Smooth muscle cell (in vitro differentiated cells): ENCODE measurements at regions not wholly inside any gene's neighbourhood (a gene's known extent, or its start where the extent isn't known, plus 50 kb on each side); places are given as distances from the start of the nearest gene placed in this dataset.

Experiments used
- DNase-seq: peaks from one replicate; lab custom pipeline; 2025; ENCODE audit not compliant: unreplicated experiment; lab: John Stamatoyannopoulos, UW
- H2AFZ ChIP-seq: fragments of 200-600 bp; sonication (generic); 2 replicates; pipeline ENCODE4 v1.6.0; 2016; ENCODE audit warnings: antibody characterized with exemption, low read depth, mild to moderate bottlenecking
- H3F3A ChIP-seq: fragments of 200-600 bp; sonication (generic); 2 replicates; pipeline ENCODE4 v1.6.0; 2017; ENCODE audit warnings: antibody characterized with exemption, low read depth
- H3K27ac ChIP-seq: fragments of 200-600 bp; sonication (generic); 2 replicates; pipeline ENCODE4 v1.5.1; 2016; ENCODE audit warnings: low read depth, mild to moderate bottlenecking
- H3K27me3 ChIP-seq: fragments of 200-600 bp; sonication (generic); 2 replicates; pipeline ENCODE4 v1.6.1; 2016; ENCODE audit warnings: low read depth, mild to moderate bottlenecking
- H3K36me3 ChIP-seq: fragments of 200-600 bp; sonication (generic); 2 replicates; pipeline ENCODE4 v1.5.1; 2016; ENCODE audit warnings: low read depth
- H3K4me1 ChIP-seq: fragments of 200-600 bp; sonication (generic); 2 replicates; pipeline ENCODE4 v1.5.1; 2016; ENCODE audit warnings: low read depth
- H3K4me2 ChIP-seq: fragments of 200-600 bp; sonication (generic); 2 replicates; pipeline ENCODE4 v1.6.0; 2016; ENCODE audit warnings: mild to moderate bottlenecking
- H3K4me3 ChIP-seq: fragments of 200-600 bp; sonication (generic); 2 replicates; pipeline ENCODE4 v1.5.1; 2016; ENCODE audit warnings: mild to moderate bottlenecking
- H3K79me2 ChIP-seq: fragments of 200-600 bp; sonication (generic); 2 replicates; pipeline ENCODE4 v1.6.0; 2016; ENCODE audit warnings: low read depth, mild to moderate bottlenecking
- H3K9ac ChIP-seq: fragments of 200-600 bp; sonication (generic); 2 replicates; pipeline ENCODE4 v1.6.0; 2016; ENCODE audit warnings: low read depth
- H3K9me3 ChIP-seq: fragments of 200-600 bp; sonication (generic); replicated peaks from 2 replicates; pipeline ENCODE4 v1.5.1; 2016; ENCODE audit warnings: low read depth
- H4K20me1 ChIP-seq: fragments of 200-600 bp; sonication (generic); 2 replicates; pipeline ENCODE4 v1.6.0; 2016; ENCODE audit warnings: low read depth
- WGBS: methylation state at CpG from one replicate; pipeline ENCODE4 v1.1.7; 2016; ENCODE audit warnings: low lambda C conversion rate; 5-methylcytosine and 5-hydroxymethylcytosine counted together
- TF ChIP-seq, protein P1 (sequence below): fragments of 200-600 bp; sonication (generic); IDR thresholded peaks from 2 replicates; pipeline ENCODE4 v1.5.1; 2017; ENCODE audit warnings: borderline replicate concordance, mild to moderate bottlenecking, antibody characterized with exemption; ENCODE audit not compliant: insufficient read depth, poor library complexity, severe bottlenecking

DNA sequence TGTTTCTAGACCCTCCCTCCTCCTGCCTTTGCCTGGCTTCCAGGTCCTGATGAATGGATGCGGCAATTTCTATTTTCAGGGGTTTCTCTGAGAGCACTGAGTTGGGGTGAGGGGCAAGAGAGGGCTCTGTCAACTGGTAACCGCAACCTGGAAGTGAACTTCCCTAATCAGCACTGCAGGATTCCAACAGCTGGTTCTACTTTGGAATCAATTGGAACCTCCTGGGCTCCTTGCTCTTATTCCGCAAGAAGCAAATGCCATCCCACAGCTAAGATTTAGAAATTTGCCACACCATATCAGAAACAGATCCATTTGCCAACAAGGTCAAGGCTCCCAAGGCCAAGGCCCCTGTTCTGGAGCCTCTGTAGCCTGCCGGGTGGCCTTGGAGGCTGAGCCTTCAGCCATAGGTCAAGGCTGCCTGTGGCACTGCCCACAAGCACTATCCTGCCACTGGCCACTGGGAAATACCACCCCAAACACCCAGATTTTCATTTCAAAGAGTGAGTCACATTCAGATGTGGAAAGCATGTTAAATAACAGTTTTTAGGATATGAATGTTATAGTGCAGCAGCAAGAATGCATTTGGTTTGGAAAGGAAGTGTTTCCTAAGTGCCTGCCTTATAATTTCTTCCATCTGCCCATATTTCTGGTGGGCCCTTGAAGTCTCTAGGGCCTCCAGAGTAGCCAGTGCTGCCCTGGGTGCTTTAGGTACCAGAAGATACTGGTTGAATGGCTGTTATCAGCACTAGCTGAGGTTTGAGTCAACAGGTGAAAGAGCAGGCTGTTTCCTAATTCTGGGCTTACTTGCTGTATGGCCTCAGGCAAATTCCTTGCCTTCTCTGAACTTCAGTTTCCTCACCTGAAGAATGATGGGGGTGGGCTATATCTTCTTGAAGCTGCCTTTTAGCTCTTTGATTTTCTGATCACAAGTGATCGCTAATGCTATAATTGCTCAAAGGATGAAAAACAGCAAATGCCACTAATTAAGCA is 56.3 kb upstream of the JUN start:
- H3K9ac ChIP-seq = no peak overlapping the region
- H3K27ac ChIP-seq = no peak overlapping the region
- no peaks in the 10 kb centered on the region for H3F3A ChIP-seq
- no peaks in the 10 kb centered on the region for H3K27me3 ChIP-seq
- no peaks in the 10 kb centered on the region for H3K9me3 ChIP-seq
- no peak for DNase-seq
- H3K36me3 ChIP-seq = no peaks in the 10 kb centered on the region
- no peaks in the 10 kb centered on the region for H3K79me2 ChIP-seq
- H4K20me1 ChIP-seq = no peaks in the 10 kb centered on the region
- no peak overlapping the region for H3K4me2 ChIP-seq
- TF ChIP-seq, protein P1, sequence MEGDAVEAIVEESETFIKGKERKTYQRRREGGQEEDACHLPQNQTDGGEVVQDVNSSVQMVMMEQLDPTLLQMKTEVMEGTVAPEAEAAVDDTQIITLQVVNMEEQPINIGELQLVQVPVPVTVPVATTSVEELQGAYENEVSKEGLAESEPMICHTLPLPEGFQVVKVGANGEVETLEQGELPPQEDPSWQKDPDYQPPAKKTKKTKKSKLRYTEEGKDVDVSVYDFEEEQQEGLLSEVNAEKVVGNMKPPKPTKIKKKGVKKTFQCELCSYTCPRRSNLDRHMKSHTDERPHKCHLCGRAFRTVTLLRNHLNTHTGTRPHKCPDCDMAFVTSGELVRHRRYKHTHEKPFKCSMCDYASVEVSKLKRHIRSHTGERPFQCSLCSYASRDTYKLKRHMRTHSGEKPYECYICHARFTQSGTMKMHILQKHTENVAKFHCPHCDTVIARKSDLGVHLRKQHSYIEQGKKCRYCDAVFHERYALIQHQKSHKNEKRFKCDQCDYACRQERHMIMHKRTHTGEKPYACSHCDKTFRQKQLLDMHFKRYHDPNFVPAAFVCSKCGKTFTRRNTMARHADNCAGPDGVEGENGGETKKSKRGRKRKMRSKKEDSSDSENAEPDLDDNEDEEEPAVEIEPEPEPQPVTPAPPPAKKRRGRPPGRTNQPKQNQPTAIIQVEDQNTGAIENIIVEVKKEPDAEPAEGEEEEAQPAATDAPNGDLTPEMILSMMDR = no peak
- no peak overlapping the region for H2AFZ ChIP-seq
- no peaks in the 10 kb centered on the region for H3K4me1 ChIP-seq
- H3K4me3 ChIP-seq = no peak overlapping the region
- 93% methylated on average over 5 of the region's 5 CpGs for WGBS

DNA sequence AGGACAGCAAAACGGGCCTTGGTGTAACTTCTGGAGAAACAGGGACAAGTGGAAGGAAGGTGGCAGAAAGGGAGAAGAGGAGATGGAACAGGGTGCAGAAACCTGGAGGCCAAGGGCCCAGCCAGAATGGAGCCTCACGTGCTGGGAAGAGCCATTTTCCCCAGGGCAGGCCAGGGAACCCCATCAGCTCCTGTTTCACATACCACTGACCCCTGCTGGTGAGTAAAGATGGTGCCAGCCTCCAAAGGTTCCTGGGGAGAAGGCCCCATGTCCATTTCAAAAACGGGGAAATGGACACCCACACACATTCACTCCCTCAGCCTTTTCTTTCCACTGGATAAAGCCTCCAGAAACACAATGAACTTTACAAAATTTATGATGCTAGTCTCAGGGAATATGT is 57.6 kb upstream of the JUN start:
- H3K9me3 ChIP-seq = no peaks in the 10 kb centered on the region
- no peaks in the 10 kb centered on the region for H3K36me3 ChIP-seq
- H4K20me1 ChIP-seq = no peaks in the 10 kb centered on the region
- no peak overlapping the region for H3K4me2 ChIP-seq
- no peaks in the 10 kb centered on the region for H3K4me1 ChIP-seq
- H2AFZ ChIP-seq = no peak overlapping the region
- no peaks in the 10 kb centered on the region for H3F3A ChIP-seq
- no peak overlapping the region for H3K9ac ChIP-seq
- 96% methylated on average over 3 of the region's 3 CpGs for WGBS
- no peaks in the 10 kb centered on the region for H3K27me3 ChIP-seq
- H3K27ac ChIP-seq = no peak overlapping the region
- no peaks in the 10 kb centered on the region for H3K79me2 ChIP-seq
- DNase-seq = no peak
- no peak overlapping the region for H3K4me3 ChIP-seq
- TF ChIP-seq, protein P1 = no peak

DNA sequence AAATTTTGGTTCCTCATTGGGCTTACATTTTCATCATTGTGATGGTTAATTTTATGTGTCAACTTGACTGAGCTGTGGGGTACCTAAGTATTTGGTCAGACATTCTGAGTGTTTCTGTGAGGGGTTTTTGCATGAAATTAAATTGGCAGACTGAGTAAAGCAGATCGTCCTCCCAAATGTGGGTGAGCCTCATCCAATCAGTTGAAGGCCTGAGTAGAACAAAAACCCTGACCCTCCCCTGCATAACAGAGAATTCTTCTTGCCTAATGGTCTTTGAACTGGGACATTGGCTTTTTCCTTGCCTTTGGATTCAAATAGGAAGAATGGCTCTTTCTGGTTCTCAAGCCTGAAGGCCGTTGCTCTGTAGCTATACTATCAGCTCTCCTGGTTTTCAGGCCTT is 59.1 kb upstream of the JUN start:
- DNase-seq = no peak
- Histone ChIP-seq H4K20me1 (no peaks in the 10 kb centered on the region), H3K9me3 (no peaks in the 10 kb centered on the region), H3K27me3 (no peaks in the 10 kb centered on the region), H3K4me3 (no peak overlapping the region), H3K4me1 (no peaks in the 10 kb centered on the region), H3F3A (peaks cover 5% of the 10 kb centered on the region), H3K27ac (no peak overlapping the region), H2AFZ (no peak overlapping the region), H3K4me2 (no peak overlapping the region), H3K79me2 (no peaks in the 10 kb centered on the region), H3K9ac (no peak overlapping the region), H3K36me3 (no peaks in the 10 kb centered on the region)
- 98% methylated on average over 2 of the region's 2 CpGs for WGBS
- TF ChIP-seq, protein P1 = no peak

DNA sequence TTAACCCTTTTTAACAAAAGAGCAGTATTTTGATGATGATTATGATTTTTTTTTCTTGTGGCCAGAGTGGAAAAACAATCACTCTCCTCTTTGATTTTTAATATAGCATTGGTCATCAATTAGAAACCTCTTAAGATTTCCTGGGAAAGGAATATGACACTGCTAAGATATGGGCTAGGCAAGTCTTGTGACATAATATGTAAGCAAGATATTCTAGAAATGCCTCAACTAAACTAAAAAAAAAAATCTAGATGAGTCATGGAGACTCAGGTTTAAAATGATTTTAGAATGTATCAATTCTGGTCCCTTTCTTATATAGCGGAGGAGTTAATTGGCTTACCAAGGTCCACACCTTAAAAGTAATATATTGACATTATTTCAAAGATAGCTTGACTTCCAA is 60.3 kb upstream of the JUN start:
- 100% methylated on average over 1 of the region's 1 CpG for WGBS
- no peaks in the 10 kb centered on the region for H3K9me3 ChIP-seq
- no peak for DNase-seq

More for the DNA sequence above, 60.3 kb upstream of the JUN start:
- Histone ChIP-seq H3K9ac (no peak overlapping the region), H3K4me1 (peaks cover under 1% of the 10 kb centered on the region), H3K4me3 (no peak overlapping the region), H4K20me1 (no peaks in the 10 kb centered on the region), H3F3A (peaks cover 11% of the 10 kb centered on the region), H2AFZ (no peak overlapping the region), H3K79me2 (no peaks in the 10 kb centered on the region), H3K36me3 (no peaks in the 10 kb centered on the region), H3K27ac (no peak overlapping the region), H3K4me2 (no peak overlapping the region), H3K27me3 (no peaks in the 10 kb centered on the region)
- TF ChIP-seq, protein P1 = no peak
